WTC11 (cell line): ENCODE measurements at regions not wholly inside any gene's neighbourhood (a gene's known extent, or its start where the extent isn't known, plus 50 kb on each side); places are given as distances from the start of the nearest gene placed in this dataset.

ENCODE experiments used
- NR3C1 ChIP-seq: sonication (generic); formaldehyde crosslinking; conservative IDR thresholded peaks from 2 replicates; pipeline ENCODE4 v1.8.1; 2023; ENCODE audit warnings: low read depth, mild to moderate bottlenecking, missing genetic modification reagents
- ZNF121 ChIP-seq: sonication (generic); formaldehyde crosslinking; IDR thresholded peaks from 2 replicates; pipeline ENCODE4 v1.8.0; 2023; ENCODE audit warnings: missing genetic modification reagents
- TF ChIP-seq, protein P1 (sequence below): sonication (generic); formaldehyde crosslinking; IDR thresholded peaks from 2 replicates; pipeline ENCODE4 v1.8.0; 2022; ENCODE audit warnings: mild to moderate bottlenecking, missing genetic modification reagents
- TF ChIP-seq, protein P2 (sequence below): sonication (generic); formaldehyde crosslinking; IDR thresholded peaks from 2 replicates; pipeline ENCODE4 v1.8.1; 2022; ENCODE audit warnings: low read depth, missing genetic modification reagents, borderline replicate concordance
- TF ChIP-seq, protein P3 (sequence below): fragments of 200-600 bp; IDR thresholded peaks from 2 replicates; pipeline ENCODE4 v1.8.0; 2022; ENCODE audit warnings: antibody characterized with exemption

DNA sequence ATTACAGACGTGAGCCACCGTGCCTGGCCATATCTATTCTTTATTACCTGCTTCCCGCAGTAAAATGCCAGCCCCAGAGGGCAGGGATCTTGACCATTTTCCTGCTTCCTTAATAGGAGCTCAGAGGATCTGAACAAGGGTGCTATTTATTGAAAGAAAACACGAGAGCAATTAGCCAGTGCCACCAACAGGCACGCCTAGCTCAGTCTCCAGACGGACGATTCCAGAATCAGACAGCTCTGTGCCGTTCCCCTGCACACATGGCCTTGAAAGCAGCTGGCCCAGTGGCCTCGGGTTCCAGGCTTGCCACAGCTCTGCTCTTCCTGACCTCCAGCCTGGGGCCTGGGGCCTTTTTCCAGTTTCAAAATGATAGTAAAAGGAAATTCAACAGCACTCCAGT is 135.2 kb upstream of the RFLNA start:
- no peak for TF ChIP-seq NR3C1 (CRISPR knock-in tag)
- TF ChIP-seq, protein P1, sequence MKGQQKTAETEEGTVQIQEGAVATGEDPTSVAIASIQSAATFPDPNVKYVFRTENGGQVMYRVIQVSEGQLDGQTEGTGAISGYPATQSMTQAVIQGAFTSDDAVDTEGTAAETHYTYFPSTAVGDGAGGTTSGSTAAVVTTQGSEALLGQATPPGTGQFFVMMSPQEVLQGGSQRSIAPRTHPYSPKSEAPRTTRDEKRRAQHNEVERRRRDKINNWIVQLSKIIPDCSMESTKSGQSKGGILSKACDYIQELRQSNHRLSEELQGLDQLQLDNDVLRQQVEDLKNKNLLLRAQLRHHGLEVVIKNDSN (CRISPR knock-in tag), result no peak
- TF ChIP-seq, protein P2, sequence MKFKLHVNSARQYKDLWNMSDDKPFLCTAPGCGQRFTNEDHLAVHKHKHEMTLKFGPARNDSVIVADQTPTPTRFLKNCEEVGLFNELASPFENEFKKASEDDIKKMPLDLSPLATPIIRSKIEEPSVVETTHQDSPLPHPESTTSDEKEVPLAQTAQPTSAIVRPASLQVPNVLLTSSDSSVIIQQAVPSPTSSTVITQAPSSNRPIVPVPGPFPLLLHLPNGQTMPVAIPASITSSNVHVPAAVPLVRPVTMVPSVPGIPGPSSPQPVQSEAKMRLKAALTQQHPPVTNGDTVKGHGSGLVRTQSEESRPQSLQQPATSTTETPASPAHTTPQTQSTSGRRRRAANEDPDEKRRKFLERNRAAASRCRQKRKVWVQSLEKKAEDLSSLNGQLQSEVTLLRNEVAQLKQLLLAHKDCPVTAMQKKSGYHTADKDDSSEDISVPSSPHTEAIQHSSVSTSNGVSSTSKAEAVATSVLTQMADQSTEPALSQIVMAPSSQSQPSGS (CRISPR knock-in tag), result no peak
- no peak for TF ChIP-seq ZNF121 (CRISPR knock-in tag)
- TF ChIP-seq, protein P3, sequence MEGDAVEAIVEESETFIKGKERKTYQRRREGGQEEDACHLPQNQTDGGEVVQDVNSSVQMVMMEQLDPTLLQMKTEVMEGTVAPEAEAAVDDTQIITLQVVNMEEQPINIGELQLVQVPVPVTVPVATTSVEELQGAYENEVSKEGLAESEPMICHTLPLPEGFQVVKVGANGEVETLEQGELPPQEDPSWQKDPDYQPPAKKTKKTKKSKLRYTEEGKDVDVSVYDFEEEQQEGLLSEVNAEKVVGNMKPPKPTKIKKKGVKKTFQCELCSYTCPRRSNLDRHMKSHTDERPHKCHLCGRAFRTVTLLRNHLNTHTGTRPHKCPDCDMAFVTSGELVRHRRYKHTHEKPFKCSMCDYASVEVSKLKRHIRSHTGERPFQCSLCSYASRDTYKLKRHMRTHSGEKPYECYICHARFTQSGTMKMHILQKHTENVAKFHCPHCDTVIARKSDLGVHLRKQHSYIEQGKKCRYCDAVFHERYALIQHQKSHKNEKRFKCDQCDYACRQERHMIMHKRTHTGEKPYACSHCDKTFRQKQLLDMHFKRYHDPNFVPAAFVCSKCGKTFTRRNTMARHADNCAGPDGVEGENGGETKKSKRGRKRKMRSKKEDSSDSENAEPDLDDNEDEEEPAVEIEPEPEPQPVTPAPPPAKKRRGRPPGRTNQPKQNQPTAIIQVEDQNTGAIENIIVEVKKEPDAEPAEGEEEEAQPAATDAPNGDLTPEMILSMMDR, result no peak
